OCI-LY3 (cell line): ENCODE measurements at regions not wholly inside any gene's neighbourhood (a gene's known extent, or its start where the extent isn't known, plus 50 kb on each side); places are given as distances from the start of the nearest gene placed in this dataset.

Source experiments
- H2AFZ ChIP-seq: fragments of 200-600, 300-600 bp; shearing (Covaris generic); 2 replicates; pipeline ENCODE4 v1.6.0; 2014; ENCODE audit warnings: antibody characterized with exemption, low read depth, low read length
- H3K27ac ChIP-seq: fragments of 200-600, 300-600 bp; sonication (generic); 2 replicates; pipeline ENCODE4 v1.5.1; 2014; ENCODE audit warnings: mild to moderate bottlenecking, low read length, moderate library complexity, mixed read lengths
- H3K27me3 ChIP-seq: fragments of 200-600, 300-600 bp; sonication (generic); 2 replicates; pipeline ENCODE4 v1.6.1; 2014; ENCODE audit warnings: low read depth, low read length, mixed read lengths
- H3K36me3 ChIP-seq: fragments of 200-600, 300-600 bp; sonication (generic); replicated peaks from 2 replicates; pipeline ENCODE3; 2014; ENCODE audit warnings: low read depth, low read length, mixed read lengths
- H3K4me1 ChIP-seq: fragments of 300-600, 200-600 bp; sonication (generic); 2 replicates; pipeline ENCODE4 v1.6.1; 2014; ENCODE audit warnings: low read length, mixed read lengths
- H3K4me2 ChIP-seq: fragments of 200-600, 300-600 bp; sonication (generic); 2 replicates; pipeline ENCODE4 v1.6.1; 2014; ENCODE audit warnings: low read length, mixed read lengths
- H3K4me3 ChIP-seq: fragments of 300-600, 200-600 bp; sonication (generic); 2 replicates; pipeline ENCODE4 v1.5.1; 2014; ENCODE audit warnings: antibody characterized with exemption, mild to moderate bottlenecking, low read length, moderate library complexity
- H3K79me2 ChIP-seq: fragments of 300-600, 200-600 bp; shearing (Covaris generic); 2 replicates; pipeline ENCODE4 v1.6.1; 2014; ENCODE audit warnings: mild to moderate bottlenecking, low read length, mixed read lengths
- H3K9ac ChIP-seq: fragments of 300-600, 200-600 bp; shearing (Covaris generic); 2 replicates; pipeline ENCODE4 v1.6.0; 2014; ENCODE audit warnings: mild to moderate bottlenecking, low read length, moderate library complexity
- H3K9me3 ChIP-seq: fragments of 200-600, 300-600 bp; shearing (Covaris generic); 2 replicates; pipeline ENCODE4 v1.6.1; 2014; ENCODE audit warnings: low read length, mixed read lengths; ENCODE audit not compliant: insufficient read depth
- H4K20me1 ChIP-seq: fragments of 200-600, 300-600 bp; sonication (generic); 2 replicates; pipeline ENCODE4 v1.6.1; 2016; ENCODE audit warnings: low read length, mixed read lengths; ENCODE audit not compliant: insufficient read depth
- CTCF ChIP-seq: fragments of 200-600, 300-600 bp; sonication (generic); IDR thresholded peaks from 2 replicates; pipeline ENCODE4 v1.5.1; 2014; ENCODE audit warnings: antibody characterized with exemption, low read length, low read depth
- EZH2phosphoT487 ChIP-seq: fragments of 200-600 bp; shearing (Covaris generic); IDR thresholded peaks from 2 replicates; pipeline ENCODE4 v1.6.1; 2018; ENCODE audit warnings: antibody characterized with exemption, mixed run types, low read depth

DNA sequence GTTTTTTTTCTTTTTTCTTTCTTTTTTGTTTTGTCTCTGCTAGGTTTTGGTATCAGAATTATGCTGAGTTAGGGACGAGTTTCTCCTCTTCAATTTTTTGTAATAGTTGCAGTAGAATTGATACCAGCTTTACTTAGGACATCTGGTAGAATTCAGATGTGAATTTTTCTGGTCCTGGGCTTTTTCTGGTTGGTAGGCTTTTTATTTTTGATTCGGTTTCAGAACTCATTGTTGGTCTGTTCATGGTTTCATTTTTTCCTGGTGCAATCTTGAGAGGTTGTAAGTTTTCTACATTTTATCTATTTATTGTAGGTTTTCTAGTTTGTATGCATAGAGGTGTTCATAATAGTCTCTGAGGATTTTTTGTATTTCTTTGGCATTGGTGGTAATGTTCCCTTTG is 498.1 kb upstream of the CPEB2 start:
- H3K9me3 ChIP-seq = no peaks in the 10 kb centered on the region
- H3K36me3 ChIP-seq = no peaks in the 10 kb centered on the region
- no peaks in the 10 kb centered on the region for H3K79me2 ChIP-seq
- H3K4me1 ChIP-seq = no peaks in the 10 kb centered on the region
- TF ChIP-seq EZH2phosphoT487 (no peak), CTCF (no peak)
- H3K27ac ChIP-seq = no peak overlapping the region
- no peaks in the 10 kb centered on the region for H4K20me1 ChIP-seq
- no peak overlapping the region for H3K9ac ChIP-seq
- H3K4me2 ChIP-seq = no peak overlapping the region
- H3K4me3 ChIP-seq = no peak overlapping the region
- no peaks in the 10 kb centered on the region for H3K27me3 ChIP-seq
- H2AFZ ChIP-seq = no peak overlapping the region

DNA sequence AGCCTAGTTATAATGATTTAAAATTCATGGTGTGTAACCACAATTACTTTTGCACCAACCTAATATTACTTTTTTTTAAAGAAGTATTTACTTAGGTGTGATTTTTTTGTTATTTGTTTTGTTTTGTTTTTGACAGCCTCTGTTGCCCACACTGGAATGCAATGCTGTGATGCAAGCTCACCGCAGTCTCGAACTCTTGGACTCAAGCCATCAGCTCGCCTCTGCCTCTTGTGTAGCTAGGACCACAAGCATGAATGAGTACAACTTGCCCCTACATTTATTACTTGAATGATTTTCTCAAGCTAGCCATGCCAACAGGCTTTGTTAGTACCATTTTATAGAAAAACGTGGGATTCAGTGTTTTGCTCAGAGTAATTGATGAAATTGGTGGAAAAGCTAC is 488.8 kb upstream of the CPEB2 start:
- Histone ChIP-seq H3K27ac (no peak overlapping the region), H3K4me3 (no peak overlapping the region), H3K9me3 (no peaks in the 10 kb centered on the region), H3K4me1 (no peaks in the 10 kb centered on the region), H3K79me2 (no peaks in the 10 kb centered on the region), H3K4me2 (no peak overlapping the region), H3K36me3 (no peaks in the 10 kb centered on the region), H4K20me1 (no peaks in the 10 kb centered on the region), H2AFZ (no peak overlapping the region), H3K27me3 (no peaks in the 10 kb centered on the region), H3K9ac (no peak overlapping the region)
- TF ChIP-seq CTCF (no peak), EZH2phosphoT487 (no peak)

DNA sequence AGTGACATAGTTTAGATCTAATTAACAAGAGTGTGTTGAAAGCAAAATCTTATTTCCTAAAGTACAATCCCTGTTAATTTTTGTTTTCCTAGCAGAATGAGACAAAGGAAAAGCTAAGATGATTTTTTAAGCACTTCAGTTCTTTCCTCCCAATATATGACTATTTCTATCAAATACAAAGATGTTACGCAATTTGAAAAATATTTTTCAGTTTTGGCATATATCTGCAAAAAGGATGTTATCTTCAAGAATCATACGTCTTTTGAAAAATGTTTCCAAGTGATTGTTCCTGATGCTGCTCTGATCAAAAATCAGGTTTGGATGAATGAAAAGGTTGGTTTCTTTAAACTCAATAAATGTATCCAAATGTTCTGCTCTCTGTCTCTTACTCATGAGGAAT is 486.7 kb upstream of the CPEB2 start:
- Histone ChIP-seq H3K9ac (no peak overlapping the region), H4K20me1 (no peaks in the 10 kb centered on the region), H3K4me1 (no peaks in the 10 kb centered on the region), H3K27ac (no peak overlapping the region), H3K36me3 (no peaks in the 10 kb centered on the region), H3K79me2 (no peaks in the 10 kb centered on the region), H3K27me3 (no peaks in the 10 kb centered on the region), H2AFZ (no peak overlapping the region), H3K4me3 (no peak overlapping the region), H3K4me2 (no peak overlapping the region), H3K9me3 (no peaks in the 10 kb centered on the region)
- no peak for TF ChIP-seq EZH2phosphoT487

GRCh38 chr4:14518136-14518535 is 484.1 kb upstream of the CPEB2 start:
- no peaks in the 10 kb centered on the region for H3K36me3 ChIP-seq
- no peaks in the 10 kb centered on the region for H3K27me3 ChIP-seq
- H3K9me3 ChIP-seq = no peaks in the 10 kb centered on the region
- TF ChIP-seq EZH2phosphoT487 (no peak), CTCF (no peak)
- no peaks in the 10 kb centered on the region for H3K79me2 ChIP-seq
- H2AFZ ChIP-seq = no peak overlapping the region
- no peak overlapping the region for H3K4me2 ChIP-seq
- H3K4me3 ChIP-seq = no peak overlapping the region
- H4K20me1 ChIP-seq = no peaks in the 10 kb centered on the region
- H3K4me1 ChIP-seq = no peaks in the 10 kb centered on the region
- no peak overlapping the region for H3K27ac ChIP-seq
- no peak overlapping the region for H3K9ac ChIP-seq

DNA sequence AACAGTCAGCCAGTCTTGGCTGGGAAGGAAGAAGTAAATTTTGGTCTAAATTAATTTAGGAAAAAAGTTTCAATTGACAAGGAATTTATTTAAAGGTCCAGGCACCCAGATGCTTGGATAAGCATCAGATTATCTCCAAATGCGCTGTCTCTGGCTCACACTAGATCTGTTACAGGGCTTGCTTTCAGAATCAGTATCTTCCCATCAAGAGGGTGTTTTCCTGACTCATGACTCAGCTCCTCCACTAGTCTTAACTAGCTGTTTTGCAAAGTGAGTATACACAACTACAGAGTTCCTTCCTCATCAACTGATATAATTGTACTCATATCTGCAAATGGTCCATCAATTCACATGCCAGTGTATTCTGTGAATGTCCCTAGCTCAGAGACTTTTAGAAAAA is 482.1 kb upstream of the CPEB2 start:
- TF ChIP-seq EZH2phosphoT487 (no peak), CTCF (no peak)
- H3K4me1 ChIP-seq = no peaks in the 10 kb centered on the region
- H4K20me1 ChIP-seq = no peaks in the 10 kb centered on the region
- no peaks in the 10 kb centered on the region for H3K9me3 ChIP-seq
- H3K9ac ChIP-seq = no peak overlapping the region
- no peaks in the 10 kb centered on the region for H3K27me3 ChIP-seq
- H2AFZ ChIP-seq = no peak overlapping the region
- H3K4me2 ChIP-seq = no peak overlapping the region
- no peaks in the 10 kb centered on the region for H3K36me3 ChIP-seq
- no peak overlapping the region for H3K4me3 ChIP-seq
- no peak overlapping the region for H3K27ac ChIP-seq
- H3K79me2 ChIP-seq = no peaks in the 10 kb centered on the region
